ENCODE measurements at regions not wholly inside any gene's neighbourhood (a gene's known extent, or its start where the extent isn't known, plus 50 kb on each side); places are given as distances from the start of the nearest gene placed in this dataset.

DNA sequence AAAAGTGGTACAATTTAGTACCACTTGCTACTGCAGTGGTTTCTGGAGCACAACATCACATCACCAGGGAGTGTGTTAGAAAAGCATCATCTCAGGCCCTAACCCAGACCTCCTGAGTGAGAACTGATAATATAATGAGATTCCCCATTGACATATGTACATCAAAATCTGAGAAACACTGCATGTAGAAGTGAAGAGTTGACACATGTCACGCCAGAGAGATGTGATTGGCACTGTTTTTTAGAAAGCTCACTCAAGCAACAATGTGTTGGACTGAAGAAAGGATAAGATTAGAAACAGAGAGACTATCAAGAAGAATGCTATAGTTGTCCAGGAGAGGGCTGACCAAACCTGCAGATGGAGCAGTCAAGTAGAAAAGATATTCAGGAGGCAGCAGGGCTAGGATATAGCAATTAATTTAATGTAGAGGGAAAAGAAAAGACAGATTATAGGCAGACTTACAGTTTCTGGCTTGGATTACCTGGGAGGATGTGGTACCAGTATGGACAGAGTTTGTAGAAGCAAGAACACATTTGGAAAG, 324.4 kb upstream of the ADAMTSL1 start:
- DNase-seq (ENCODE audit: low read depth) = no peak

DNA sequence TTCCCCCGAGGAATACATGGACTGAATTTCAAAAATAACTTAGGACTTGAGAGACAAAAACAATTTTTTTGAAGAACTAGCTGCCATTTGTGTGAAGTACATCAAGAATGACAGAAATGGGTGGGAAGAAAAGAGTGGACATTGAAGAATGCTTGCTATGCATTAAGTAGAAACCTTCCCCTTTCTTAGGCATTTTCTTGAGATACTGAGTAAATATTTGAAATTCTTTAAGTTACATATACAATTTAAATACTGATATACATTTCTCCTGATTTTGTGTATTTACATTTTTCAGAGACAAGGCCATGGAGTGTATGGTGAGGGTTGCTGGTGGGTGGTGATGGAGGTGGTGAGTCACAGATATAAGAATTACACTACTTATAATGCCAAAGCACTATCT, 319.3 kb upstream of the ADAMTSL1 start:
- DNase-seq (ENCODE audit: low read depth) = no peak

DNA sequence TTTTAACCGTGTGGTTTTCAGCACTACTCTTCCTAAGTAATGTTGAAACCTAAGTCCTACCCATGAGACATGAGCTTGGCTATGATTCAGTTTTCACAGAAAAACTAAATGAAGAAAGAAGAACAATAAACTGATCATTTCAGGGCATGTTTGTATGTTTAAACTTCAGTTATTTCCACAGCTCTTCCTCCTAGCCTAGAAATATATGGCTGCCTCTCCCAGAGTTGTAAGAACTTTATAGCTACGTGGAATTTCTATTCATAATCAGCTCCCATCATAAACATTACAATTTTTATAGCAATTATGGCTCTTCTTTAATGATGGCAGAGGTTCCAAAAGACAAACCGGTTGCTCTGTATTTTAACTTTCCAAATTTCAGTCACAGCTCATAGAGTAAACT, 314.7 kb upstream of the ADAMTSL1 start:
- no peak for DNase-seq (ENCODE audit: low read depth)

DNA sequence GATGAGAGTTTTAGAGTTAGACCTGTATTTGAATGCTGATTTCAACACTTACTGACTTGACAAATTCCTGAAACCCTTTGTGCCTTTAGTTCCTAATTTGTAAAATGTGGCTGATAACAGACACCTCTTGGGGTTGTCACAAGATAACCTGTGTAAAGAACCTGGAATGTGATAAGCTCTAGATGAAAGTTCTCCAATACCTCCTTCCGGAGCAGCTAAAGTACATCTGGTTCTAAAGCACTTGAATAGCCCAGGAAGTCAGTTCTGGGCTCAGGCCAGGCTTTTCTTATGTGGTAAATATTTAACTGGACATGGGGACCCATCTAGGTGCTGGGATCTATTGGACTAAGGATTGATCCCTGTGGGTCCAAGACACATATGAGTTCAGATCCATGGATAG, 310.8 kb upstream of the ADAMTSL1 start:
- DNase-seq (ENCODE audit: low read depth) = no peak

DNA sequence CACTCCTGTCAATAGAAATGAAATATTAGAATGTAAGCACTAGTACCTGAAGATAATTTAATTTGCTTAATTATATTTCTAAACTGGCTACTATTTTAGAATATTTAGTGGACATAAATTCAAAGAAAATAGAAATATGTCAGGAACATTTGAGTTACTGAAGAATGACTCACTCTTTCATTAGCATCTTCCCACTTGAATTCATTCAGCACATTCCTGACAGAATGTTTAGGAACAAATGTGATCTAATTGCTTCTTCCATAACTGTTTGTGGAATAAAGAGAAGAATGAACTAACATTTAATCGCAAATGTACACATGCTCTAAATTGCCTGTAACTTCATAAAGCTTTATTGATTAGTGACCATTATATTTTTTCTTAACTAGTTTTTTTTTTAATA, 306.2 kb upstream of the ADAMTSL1 start:
- DNase-seq (ENCODE audit: low read depth) = no peak

DNA sequence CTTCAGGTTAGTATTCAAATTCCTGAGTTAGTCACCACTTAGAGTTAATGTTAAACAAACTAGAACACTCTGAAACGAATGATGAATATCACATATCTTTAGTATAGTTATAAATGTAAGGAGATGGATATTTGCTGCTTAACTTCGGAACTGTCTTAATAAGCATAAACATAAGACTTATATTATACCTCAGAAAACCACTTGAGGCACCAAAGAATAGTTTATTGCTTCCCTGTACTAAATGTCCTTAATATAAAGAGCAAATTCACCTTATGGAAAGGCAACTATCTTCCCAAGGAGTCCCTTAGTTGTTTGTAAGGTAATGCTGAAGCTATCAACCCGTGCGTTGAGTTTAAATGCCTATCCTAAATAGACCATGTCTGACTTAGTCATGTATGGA, 300.0 kb upstream of the ADAMTSL1 start:
- DNase-seq (ENCODE audit: low read depth) = no peak

DNA sequence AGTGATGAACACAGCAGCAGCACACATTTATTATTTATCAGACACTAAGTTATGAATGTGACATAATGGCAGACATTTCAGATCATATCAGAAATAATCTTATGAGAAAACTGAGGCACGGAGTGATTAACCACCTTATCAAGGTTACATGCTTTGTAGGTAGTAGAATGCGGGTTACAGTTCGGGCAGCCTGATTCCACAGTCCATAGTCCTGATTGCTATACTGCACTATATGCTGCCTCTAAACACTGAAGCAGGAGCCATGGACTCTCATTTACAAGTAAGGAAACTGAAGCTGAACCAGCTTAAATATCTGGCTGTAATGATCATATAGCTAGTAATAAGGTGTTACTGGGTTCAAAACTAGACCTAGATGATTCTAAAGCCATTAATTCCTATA, 291.3 kb upstream of the ADAMTSL1 start:
- no peak for DNase-seq (ENCODE audit: low read depth)

DNA sequence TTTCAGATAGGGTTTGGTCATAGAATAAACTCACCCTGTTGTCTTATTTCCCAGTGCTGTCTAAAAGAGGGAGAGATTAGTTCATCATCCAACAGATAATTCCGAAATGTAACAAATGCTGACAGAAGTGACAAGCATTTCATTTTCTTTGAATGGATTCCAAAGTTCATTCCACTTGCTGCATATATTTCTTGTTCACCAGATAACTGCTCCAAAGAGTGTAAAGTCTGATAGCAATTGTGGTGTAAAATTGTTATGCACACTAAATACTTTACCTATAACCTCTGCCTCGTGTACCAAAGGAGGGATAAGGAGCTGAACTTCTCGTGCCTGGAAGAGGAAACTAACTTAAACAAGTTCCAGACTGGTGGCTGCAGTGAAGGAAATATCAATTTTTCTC, 290.0 kb upstream of the ADAMTSL1 start:
- DNase-seq (ENCODE audit: low read depth) = no peak

DNA sequence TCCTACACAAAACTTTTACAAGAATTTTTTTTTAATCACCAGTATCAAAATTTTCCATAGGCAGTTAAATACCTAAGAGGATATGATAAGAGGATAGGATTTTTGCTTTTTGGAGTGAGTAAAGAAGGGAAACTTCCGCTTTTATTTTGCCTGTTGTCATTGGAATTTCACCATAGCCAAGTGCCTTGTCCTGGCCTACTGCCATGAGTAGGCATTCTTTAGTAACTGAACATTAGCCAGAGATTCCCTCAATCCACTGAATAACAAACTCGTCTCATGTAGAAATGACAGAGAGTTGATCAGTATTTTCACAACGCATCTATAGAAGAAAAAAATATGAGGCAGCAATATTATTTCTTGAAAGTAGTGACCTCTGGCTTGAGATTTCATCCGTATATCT, 289.6 kb upstream of the ADAMTSL1 start:
- no peak for DNase-seq (ENCODE audit: low read depth)

DNA sequence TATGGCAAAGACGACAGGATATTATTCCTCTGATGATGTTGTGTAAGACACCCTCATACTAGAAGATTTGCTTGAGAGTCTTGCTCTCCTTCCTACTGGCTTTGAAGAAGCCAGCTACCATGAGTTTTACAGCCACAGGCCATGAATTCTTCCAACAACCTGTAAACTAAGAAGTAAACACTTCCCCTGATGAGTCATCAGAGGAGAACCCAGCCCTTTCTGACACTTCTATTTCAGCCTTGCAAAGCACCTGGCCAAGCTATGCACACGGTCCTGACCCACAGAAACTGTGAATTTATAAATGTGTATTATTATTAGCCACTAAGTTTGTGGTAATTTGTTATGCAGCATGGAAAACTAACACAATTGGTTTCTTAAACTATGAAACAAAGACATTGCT, 288.8 kb upstream of the ADAMTSL1 start:
- no peak for DNase-seq (ENCODE audit: low read depth)

DNA sequence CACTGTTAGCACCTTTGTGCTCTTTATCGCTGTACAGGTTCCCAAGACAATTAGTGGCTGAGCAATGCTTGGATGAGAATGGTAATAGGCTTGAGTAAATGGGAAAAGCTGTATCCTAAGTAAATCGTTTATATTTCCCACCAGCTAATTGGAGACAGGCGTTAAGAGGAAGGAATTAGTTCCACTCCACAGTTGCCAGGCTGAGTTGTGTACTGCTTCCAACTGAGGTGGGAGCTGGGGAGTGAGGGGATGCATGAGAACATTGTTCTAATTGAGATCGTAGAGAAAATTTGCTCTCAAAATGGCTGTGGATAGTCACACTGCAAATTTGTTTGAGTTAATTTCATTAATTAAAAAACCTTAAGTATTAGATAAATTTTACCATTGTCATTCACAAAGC, 285.0 kb upstream of the ADAMTSL1 start:
- DNase-seq (ENCODE audit: low read depth) = no peak

DNA sequence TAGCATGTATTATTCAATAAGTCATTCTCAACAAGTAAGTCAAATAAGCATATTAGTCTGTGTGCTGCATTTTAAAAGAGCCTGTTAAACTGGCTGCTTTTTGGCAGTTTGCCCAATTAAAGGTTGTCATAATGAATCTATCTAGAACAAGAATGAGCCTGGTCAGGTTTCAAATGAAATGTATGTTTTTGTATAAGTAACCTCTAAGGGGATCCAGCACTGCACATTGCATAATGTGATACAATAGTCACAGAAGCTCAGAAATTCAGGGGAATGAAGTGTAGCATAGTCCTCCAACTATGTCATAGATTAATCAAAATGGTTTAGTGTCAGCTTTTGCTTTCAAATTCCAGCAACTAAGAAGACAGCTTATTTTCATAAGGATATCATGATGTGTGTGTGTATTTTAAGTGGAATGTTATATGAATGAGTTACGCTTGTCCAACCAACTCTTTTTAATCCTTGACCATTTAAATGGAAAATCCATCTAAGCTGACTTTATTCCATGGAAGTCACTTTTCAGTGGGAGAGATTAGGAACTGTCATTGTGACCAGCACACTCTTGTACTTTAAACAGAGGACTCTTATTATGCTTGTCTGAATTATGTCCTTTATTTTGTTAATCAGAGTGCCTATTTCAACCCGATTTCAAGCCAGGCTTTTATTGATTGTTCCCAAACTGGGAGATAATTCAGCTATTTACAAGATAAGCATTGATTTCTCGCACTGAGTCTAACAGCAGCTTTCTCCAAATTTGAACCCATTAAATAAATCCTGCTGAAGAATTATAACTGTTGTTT, 283.9 kb upstream of the ADAMTSL1 start:
- no peak for DNase-seq (ENCODE audit: low read depth)

DNA sequence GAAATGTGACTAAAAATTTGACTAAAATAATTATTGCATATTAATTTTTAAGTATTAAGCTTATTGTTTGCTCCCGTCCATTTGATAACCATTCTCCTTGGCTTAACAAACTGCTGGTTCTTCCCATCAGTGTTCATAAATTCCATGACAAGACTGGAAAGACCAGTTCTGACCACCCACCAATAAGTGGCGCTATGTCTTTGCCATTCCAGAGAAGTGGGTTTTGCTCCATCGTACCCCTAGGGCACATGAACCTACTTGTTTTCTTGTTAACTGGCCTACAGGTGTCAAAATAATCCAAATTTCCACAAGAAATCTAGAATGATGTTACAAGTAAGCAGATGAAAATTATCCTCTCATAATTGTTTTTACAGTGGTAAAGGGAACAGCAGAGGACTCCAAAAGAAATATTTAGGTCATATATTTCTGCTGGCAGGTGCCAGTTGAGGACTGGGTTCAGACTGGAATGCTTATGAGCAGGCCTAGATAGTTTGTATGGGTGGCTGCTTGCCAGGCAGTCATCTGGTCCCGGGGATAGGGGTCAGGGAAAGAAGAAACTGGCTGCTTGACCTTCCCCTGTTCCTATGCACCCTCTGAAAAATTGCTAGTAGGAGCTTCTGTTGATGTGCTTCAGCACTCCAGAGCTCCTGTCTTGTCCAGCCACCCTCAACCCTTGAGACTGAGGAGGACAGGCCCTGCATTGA, 283.1 kb upstream of the ADAMTSL1 start:
- no peak for DNase-seq (ENCODE audit: low read depth)

DNA sequence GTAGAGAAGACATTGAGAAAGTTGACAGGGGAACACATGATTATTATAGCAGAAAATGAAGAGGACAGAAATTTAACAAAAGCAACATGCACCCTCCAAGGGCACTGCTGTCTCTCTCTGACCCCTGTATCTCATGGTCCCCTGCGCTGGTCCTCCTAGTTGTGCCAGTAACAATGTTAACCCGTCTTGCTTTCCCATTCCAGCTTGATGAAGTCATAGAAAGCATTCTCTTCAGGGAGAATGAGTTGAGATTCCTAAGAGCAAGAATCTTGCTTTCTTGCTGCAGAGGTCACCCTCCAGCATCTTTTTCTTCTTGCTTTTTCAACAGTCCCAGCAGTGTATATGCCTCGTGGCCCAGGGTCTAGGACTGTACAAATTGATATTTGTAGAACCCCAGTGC, 279.6 kb upstream of the ADAMTSL1 start:
- DNase-seq (ENCODE audit: low read depth) = no peak

DNA sequence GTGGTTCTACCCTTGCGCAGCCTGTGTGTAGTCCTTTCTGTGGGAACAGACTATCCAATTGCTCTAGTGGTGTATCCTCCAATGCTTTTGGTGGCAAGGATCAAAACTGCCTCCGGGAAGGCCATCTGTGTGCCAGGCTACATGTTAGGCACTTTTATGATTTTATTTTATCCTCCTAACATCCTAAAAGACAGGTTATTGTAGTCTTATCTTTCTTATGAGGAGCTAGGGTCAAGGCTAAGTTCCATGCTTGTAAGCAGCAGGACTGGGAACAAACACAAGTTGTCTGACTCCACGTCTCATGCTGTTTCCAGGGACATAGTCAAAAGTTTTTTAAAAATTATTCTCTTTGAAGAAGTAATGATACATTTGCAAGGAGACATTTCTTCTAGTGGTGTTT, 278.7 kb upstream of the ADAMTSL1 start:
- DNase-seq (ENCODE audit: low read depth) = no peak

DNA sequence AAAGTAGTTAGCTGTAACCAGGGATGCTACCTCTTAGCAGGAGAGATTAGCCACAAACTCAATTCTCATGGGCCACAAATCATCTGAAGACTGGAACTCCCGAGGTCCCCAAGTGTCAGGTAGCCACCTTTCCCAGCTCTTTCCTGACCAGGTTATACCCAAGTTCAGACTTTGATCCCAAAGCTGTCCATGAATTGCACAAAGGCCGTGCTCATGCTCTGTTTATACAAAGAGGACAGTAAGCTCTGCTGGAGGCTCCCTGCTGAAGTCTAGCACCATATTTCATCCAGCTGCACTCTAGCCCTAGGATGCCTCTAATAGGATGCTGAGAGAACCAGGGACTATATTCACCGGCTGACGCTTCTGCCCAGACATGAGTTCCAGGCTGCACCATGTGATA, 271.0 kb upstream of the ADAMTSL1 start:
- DNase-seq (ENCODE audit: low read depth) = no peak

DNA sequence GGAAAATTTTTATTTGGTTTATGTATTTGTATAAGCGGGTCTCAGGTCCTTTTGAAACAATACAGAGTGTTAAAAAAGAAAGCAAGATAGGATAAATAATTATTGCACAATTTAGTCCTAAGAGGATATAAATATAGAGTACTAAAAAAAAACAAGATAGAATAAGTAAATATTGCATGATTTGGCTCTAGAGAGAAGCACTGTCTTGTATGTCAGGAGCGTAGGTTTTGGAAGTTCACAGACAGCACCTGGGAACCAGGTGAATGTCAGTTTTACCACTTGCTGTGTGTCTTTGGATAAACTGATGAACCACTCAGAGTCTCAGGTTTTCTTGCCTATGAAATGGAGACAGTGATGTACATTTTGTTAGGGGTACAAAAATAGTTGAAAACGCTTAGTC, 266.2 kb upstream of the ADAMTSL1 start:
- no peak for DNase-seq (ENCODE audit: low read depth)

DNA sequence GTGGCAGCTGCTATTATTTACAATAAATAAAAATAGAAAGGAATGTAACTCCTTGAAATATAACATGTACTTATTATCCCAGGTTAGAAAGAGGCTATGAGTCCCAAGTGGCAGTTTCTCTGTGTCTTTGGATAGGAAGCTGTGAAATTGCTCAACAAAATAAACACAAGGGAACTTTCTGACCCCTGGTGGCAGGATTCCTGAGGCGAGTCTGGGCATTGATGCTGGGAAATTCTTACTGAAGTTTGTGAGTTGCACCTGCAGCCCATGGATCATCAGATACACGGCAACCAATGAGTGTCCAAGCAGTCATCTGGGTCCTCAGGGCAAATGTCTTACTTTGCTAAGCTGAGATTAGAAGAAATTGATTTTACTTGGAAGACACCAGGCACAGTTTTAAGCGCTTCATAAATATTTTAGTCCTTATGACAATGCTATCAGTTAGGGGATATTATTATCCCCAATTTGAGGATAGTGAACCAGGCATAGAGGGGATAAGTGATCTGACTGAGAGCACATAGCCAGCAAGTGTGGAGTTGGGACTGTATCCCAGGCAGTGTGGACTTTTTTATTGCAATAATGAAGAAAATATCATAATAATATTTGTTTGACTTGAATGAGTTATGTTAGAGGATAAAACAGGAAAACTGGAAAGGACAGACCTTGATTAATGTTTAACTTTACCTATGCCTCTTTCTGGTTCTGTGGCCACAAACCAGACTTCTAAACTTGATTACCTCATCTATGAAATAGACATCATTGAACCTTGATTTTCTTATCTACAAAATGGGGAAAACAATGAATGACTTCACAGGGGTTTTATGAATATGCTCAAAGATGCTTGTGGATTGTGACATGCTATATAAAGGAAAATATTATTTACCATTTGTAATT, 265.5 kb upstream of the ADAMTSL1 start:
- DNase-seq (ENCODE audit: low read depth) = no peak

DNA sequence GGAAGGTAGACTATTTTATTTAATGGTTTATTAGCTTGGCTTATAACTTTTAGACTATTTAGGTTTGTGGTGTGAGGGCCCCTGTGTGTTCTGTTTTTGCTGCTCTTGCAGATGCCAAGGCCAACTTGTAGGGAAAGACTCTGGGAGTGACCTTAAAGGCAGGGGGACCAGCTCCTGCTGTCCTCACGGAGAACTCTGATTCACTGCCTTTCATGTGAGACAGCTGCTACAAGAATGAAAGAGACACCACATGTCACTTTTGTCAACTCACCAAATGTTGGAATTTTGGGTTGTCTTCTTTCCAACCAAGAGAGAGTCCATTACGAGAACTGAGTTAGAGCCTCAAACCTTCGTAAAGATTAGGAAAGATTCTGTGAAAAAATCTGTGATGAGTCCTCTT, 258.3 kb upstream of the ADAMTSL1 start:
- no peak for DNase-seq (ENCODE audit: low read depth)

DNA sequence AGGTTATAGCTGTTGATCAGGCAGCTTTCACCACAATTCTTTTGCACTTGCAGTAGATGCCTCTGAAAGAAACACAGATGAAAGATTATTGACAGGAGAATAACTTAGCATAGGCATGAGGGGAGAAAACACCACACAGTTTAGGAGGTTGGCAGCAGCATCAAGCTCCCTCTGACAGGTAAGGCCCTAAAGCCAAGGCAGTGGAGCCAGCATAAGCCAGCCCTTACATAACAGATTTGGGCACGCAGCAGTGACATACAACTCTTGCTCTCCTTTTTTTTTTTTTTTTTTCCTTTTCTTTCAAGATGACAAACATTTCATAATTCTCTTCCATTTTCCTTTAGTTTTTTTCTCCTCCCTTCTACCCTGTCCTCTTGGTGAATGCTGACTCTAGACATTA, 257.6 kb upstream of the ADAMTSL1 start:
- DNase-seq (ENCODE audit: low read depth) = no peak

DNA sequence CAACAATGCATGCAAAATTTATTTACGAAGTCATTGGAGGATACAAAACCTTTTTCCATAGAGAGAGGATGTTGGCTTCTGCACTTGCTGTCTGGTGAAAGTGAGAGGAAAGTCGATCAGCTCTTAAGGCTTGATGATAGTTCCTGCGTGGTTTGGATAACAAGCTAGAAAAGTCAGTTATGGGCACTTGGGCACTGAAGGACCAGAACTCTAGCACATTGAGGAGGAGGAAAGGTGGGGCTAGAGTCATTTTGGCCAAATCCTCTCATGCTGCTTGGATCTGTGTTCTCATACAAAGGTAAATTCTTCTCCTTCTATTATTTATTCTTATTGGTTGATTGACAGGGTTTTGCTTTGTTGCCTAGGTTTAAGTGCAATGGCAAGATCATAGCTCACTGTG, 245.9 kb upstream of the ADAMTSL1 start:
- no peak for DNase-seq (ENCODE audit: low read depth)

DNA sequence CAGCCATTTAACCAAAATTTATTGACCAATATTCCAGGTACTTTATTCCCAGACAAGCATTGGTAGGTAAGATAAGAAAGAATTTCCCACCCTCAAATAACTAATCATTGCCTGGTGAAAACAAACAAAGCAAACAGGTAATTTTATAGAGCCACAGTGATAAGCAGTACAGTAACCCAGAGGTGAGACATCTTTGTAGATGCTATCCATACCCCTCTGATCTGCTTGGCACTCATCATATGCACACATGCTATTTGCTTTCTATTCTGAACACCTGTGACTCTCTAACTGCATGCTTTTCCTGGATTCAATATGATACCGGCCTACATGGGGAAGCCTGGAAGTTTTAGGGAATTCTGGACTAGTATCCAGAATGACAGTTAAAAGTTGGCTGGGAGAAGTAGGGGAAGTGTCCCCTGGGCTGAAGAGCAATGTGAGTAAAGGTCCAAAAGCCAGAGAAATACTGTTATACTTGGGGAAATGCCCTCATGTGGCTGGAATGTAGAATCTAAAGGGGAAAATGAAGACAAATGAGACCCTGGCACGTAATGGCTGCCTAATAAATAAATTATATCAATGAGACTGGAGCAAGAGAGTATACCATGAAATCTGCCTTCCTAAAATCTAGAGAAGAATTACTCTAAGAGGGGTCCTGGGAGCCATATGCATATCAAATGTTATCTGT, 243.8 kb upstream of the ADAMTSL1 start:
- DNase-seq (ENCODE audit: low read depth) = no peak

Data from CMK (cell line).